ENCODE measurements at regions not wholly inside any gene's neighbourhood (a gene's known extent, or its start where the extent isn't known, plus 50 kb on each side); places are given as distances from the start of the nearest gene placed in this dataset.
"Not testable (repeated sequence)": the region's sequence is repeated elsewhere in the genome, so short reads cannot be mapped to it uniquely, and the experiment has no call there.

DNA sequence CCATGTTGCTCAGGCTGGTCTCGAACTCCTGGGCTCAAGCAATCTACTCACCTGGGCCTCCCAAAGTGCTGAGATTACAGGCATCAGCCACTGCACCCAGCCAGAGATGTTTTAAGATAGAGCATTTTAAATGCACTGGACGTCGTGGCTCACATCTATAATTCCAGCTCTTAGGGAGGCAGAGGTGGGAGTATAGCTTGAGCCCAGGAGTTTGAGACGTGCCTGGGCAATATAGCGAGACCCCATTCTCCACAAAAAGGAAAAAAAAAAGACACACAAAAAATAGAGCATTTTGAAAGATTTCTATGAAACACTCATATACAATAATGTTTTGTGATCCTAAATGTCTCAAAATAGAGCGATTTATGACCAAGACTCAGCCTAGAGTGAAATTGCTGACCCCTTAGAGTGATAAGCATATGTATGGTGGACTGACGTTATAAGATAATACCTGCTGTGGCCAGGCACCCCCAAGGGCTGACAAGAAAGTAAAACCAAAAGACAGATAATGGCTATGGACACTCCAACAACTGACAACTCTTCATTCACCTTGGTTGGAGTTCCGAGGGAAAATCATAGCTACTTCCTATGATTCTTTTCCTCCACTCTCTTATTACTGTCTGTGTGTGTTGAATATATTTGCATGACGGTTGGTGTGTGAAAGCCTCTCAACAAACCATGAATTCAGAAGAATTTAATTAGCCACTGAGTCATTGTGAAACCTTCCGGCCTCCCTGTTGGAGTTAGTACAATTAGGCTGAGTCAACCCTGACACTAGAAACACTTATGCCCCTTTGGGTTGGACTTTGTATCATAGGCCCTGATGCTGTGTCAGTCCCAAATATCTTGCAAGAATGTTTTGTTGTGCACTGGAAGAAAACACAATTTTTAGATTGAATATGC is 526.5 kb upstream of the NUDT12 start:
- peak; percentile 62 for DNase-seq

DNA sequence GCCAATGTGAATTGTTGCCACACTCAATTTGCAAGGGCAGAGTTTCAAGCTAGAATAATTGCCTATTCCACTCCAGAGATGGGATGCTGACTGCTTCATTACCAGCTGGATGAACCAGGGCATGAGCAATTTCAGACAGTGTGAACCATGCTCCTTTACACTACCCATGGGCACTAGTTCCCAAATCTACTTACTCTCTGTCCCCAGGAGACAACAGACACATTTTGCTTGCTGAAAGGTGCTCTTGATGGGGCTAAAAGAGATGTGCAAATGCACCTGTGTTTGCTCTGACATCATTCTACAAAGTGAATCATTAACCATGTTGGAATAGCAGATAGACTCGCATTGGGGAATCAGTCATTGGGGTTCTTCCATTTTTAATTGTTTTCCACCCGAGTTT is 522.3 kb upstream of the NUDT12 start:
- DNase-seq, result no peak

DNA sequence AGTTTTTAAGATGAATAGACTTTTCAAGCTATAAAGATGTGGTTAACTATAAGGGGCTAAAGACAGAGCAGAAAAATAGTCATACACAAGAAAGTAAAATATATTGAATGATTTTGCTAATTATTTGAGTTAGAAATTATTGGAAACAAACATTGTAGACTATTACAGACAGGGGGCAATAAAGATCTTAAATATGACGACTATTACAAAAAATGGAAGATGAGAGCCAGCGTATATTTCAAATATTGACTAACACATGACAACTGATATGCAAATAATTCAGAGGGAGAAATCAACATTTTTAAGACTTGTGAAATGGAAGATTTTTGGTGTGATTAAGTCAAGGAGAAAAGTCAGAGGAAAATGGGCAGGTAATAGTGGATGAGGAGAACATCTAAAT is 520.2 kb upstream of the NUDT12 start:
- DNase-seq, result no peak

- DNase-seq, result no peak
These were observed 518.6 kb upstream of the NUDT12 start for GRCh38 chr5:104081232-104081631.

DNA sequence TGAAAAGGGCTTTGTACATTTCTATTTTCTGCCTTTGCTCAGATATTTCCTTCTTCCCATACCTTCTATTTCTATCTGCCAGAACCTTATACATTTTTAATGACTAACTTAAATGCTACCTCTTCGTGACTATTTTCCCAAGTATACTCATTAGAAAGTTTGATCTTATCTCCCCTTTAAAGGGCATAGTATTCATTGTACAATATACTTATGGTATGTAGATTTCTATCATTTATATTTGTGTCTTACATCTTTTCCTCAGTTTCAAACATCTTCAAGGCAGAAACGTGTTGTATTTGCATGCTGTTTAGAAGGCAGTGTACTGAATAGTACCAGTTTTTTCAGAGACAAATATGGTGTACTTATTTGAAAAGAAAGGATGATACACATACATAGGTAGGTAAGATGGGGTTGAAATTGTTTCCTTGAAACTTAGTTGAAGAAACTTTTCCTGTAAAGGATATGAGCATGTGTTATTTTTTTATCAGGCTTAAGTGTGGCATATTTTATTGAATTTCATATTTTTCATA is 518.1 kb upstream of the NUDT12 start:
- DNase-seq, result no peak

DNA sequence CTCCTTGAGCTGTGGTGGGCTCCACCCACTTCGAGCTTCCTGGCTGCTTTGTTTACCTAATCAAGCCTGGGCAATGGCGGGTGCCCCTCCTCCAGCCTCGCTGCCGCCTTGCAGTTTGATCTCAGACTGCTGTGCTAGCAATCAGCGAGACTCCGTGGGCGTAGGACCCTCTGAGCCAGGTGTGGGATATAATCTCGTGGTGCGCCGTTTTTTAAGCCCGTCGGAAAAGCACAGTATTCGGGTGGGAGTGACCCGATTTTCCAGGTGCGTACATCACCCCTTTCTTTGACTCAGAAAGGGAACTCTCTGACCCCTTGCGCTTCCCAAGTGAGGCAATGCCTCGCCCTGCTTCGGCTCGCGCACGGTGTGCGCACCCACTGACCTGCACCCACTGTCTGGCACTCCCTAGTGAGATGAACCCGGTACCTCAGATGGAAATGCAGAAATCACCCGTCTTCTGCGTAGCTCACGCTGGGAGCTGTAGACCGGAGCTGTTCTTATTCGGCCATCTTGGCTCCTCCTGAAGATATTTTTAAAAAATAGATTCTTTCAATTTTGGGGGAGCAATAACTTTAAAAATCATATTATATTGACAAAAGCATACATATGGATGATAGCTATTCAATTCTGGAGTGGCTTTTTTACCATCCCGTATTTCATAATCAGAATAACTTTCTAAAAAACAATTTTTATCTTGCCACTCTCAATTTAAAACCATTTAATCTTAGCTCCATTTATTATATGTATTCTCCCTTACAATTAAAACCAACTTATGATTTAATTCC is 517.5 kb upstream of the NUDT12 start:
- not testable (repeated sequence) for DNase-seq

DNA sequence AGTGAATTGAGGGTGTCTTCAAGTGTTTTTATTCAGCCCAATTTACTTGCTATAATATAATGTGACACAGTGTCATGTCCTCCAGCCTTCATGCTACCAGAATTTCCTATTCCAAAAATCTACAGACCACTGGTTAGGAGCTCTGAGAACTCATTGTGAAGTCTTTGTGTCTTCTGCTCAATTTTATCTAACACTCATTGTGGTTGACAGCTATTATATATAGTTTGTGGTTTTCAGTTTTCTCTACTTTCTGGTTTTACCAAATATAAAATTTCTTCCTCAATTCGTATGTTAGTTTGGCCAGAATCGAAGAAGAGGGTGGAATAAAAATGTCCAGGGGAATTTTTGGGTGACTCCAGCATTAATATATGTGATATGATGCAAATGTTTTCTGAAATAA is 509.3 kb upstream of the NUDT12 start:
- DNase-seq, result peak; percentile 20

DNA sequence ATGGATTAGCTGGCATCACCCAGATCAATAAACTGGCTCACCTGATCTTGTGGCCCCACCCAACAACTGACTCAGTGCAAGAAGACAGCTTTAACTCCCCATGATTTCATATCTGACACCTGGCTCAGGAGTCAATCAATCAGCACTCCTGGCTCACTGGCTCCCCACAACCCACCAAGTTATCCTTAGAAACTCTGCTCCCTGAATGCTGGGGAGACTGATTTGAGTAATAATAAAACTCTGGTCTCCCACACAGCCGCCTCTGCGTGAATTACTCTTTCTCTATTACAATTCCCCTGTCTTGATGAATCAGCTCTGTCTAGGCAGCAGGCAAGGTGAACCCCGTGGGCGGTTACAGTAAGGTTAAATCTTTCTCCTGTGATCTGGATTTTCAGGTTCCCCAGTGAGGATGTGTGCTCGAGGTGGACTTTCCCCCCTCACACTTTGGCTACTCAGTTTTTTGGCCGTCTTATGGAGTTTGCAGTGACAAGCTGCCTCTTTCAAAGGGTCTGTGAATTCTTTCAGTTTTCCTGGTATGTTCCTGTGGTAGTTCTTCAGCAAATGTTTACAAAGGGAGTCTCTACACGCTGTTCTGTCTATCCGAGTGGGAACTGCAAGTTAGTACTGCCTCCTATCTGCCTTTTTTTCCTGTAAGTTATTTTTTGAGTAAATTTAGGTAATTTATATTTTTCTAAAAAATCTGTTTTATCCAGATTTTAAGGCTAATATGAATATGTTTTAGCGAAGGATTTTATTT is 500.2 kb upstream of the NUDT12 start:
- DNase-seq, result no peak

DNA sequence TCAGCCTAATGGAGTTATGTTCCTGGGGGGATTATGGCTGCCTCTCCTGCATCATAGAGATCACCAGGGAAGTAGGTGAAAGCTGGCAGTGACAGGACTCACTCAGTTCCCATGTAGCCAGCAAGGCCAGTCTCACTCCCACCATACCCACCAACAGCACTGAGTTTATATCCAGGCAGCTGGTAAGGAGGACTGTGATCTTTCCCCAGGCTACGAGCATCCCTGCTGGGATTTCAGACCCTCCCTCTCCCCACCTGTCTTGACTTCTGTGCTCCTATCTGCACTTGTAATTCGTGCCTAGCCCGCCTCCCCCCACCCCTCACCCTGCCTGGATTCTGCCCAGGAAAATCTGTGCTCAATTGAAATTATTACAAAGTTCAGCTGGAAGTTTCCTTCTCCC is 499.1 kb upstream of the NUDT12 start:
- DNase-seq, result no peak

DNA sequence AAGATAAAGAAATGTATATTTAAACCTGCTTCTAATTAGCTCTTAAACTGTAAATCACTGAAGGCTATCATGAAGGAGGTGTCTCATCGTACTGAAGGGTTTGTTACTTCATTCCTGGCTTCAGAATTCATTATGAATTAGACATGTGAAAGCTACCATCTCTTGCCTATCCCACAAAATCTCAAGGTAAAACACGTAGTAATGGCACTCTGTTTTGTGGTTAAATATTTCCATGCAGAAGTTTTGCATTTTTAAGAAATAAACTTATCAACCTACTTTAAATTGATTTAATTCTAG is 490.7 kb upstream of the NUDT12 start:
- no peak for DNase-seq

DNA sequence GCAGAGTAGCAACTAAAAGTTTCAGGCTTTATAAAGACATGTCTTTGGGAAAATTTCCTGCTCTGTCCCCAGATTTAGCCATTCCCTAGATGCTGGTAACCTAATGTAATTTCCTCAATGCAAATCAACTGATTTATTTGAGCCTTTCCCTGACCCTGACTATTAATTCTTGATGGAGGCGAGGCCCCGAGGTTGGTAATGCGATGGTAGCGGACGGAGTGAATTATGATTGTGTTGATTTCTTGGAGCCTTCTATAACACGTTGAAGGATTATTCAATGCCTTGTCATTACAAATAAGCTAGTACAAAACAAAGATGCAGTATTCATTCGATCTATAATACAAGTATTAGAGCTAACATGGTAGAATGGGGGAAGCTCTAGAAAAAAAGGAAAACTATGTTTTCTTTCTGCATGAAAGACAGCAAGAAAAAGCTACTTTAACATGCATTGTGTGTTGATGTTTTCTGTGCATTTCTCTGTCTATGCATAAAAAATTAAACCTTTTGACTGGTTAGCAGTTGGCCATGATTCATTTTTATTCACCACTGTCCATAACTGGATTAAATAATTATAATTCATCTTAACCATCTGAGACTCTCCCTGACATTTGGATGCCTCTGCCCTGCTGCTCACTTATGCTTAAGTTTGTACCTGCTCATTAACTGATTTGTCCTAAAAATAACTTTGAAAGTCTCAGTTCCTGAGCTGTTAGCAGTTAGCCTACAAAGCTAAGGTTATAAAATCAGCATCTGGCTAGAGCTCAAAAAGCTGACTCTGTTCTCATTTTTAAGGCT is 490.2 kb upstream of the NUDT12 start:
- DNase-seq, result no peak

- DNase-seq, result no peak
These were observed 487.8 kb upstream of the NUDT12 start for GRCh38 chr5:104050436-104050835.

DNA sequence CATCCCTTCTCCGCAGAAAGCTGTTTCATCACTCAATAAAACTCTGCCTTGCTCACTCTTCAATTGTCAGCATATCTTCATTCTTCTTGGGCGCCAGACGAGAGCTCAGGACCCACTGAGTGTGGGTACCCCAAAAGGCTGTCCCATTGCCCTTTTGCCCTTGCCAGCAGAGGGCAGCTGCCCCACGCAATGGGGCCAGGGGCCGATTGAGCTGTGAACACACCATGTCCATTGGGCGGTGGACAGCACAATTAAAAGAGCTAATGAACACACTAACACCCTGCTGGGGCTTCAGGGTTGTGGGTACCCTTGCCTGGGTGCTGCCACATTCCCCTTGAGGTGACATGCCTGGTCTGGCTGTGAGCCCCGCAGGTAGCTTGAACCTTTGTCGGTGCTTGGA is 487.2 kb upstream of the NUDT12 start:
- no peak for DNase-seq

DNA sequence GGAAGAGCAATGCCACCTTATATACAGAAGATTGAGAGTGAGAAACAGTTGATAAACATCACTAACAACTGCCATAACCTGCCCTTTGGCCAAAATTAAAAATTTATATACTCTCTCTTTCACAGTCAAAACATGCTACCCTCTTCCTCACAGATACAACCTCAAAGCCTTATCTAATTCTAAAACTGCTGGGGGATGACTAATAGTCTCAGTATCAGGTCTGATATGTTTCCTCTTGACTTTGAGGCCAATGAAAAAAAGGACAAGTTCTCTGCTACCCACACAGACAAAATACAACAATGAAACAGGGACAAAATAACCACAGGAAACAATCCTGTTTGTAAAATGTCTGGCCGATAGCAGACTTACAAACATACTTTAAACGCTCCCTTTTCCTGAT is 485.6 kb upstream of the NUDT12 start:
- DNase-seq, result no peak

DNA sequence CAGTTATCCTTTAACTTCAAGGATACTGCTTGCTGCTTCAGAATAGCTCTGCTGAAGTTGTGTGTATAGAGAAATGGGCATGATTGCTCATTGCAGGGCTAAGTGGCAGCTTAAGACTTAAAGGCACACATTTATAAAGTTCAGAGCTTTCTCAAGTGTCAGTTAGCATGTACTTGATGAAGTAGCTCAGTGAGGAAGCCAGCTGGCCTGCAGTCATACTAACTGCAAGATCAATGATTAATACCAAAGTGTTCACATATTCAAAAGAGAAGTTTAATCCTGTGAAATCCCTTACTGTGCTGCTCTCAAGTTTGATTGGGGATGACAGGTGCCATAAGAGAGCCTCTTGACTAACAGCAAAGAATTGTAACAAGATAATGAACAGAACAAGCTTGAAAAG is 483.4 kb upstream of the NUDT12 start:
- DNase-seq, result no peak

DNA sequence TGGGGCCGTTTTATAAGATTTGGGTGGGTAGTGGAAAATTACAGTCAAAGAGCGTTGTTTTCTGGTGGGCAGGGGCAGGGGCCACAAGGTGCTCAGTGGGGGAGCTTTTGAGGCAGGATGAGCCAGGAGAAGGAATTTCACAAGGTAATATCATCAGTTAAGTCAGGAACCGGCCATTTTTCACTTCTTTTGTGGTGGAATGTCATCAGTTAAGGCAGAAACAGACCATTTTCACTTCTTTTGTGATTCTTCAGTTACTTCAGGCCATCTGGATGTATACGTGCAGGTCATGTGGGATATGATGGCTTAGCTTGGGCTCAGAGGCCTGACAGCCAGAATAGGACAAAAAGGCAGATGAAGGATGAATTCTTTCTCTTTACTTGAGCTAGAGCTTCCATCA is 477.3 kb upstream of the NUDT12 start:
- not testable (repeated sequence) for DNase-seq

GRCh38 chr5:104037136-104037535 is 474.5 kb upstream of the NUDT12 start:
- not testable (repeated sequence) for DNase-seq

DNA sequence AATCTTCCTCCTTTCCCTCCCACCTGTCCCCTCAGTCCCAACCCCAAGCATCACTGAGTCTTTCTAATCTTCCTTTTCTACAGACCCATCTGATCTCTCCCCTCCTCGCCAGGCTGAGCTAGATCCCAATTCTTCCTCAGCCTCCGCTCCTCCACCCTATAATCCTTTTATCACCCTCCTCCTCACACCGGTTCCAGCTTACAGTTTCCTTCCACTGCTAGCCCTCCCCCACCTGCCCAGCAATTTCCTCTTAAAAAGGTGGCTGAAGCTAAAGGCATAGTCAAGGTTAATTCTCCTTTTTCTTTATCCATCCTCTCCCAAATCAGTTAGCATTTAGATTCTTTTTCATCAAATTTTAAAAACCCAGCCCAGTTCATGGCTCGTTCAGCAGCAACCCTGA is 470.6 kb upstream of the NUDT12 start:
- not testable (repeated sequence) for DNase-seq

GRCh38 chr5:104024538-104024937 is 461.9 kb upstream of the NUDT12 start:
- DNase-seq, result no peak

- DNase-seq, result no peak
These were observed 461.1 kb upstream of the NUDT12 start for GRCh38 chr5:104023739-104024138.

DNA sequence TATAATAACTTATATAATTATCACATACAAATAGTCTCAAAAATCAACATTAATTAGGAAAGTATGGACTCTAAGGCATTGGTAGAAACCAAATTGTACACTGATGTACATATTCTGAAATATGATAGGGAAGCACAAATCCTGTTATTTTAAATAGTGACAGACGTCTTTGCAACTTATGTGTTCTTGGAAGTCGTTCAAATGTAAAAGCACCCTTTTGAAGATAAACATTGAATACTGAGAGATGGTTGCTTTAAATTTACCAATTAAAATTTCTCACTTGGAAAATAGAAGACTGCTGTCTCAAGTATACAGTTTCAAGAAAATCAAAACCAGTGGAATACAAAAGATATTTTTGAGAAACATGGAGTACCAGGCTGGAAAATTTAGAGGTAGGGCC is 457.4 kb upstream of the NUDT12 start:
- DNase-seq, result no peak

- no peak for DNase-seq
These were observed 455.7 kb upstream of the NUDT12 start for GRCh38 chr5:104018299-104018698.

GRCh38 chr5:104016646-104017045 is 454.1 kb upstream of the NUDT12 start:
- no peak for DNase-seq
